K562 (cell line): ENCODE measurements at regions not wholly inside any gene's neighbourhood (a gene's known extent, or its start where the extent isn't known, plus 50 kb on each side); places are given as distances from the start of the nearest gene placed in this dataset.
"Not testable (repeated sequence)": the region's sequence is repeated elsewhere in the genome, so short reads cannot be mapped to it uniquely, and the experiment has no call there.

Experiments
- ATAC-seq: fragments of 200-7000 bp; cut with Tn5 transposase; 3 replicates; pipeline ENCODE4 v1.9.1; 2020; ENCODE audit warnings: moderate library complexity
- BruUV-seq: library from RNA; stranded (reverse); fragments of 400-500 nt; replicated peaks from 2 replicates; lab custom pipeline; 2021; lab: Mats Ljungman, UMichigan
- CTCF ChIA-PET: fragments of 300-600 bp; formaldehyde crosslinking; extraction: SDS; loops from one replicate; lab custom pipeline; 2021; ENCODE audit warnings: low intra/inter-chr PET ratio; lab: Yijun Ruan, JAX
- POLR2A ChIA-PET: fragments of 300-600, 350-650 bp; sonication (Branson Sonifier 250); formaldehyde crosslinking; extraction: SDS; loops from one replicate; lab custom pipeline; 2021; ENCODE audit warnings: antibody characterized with exemption, inconsistent platforms; lab: Yijun Ruan, JAX
- DNase-seq, 4 experiments: peaks; one replicate each; pipeline versions ENCODE4 v3.0.0 to v3.0.0-alpha.2; 2011 to 2018; ENCODE audit warnings: low spot score in 3 of 4, mixed read lengths in 3 of 4; ENCODE audit errors: extremely low read depth in 1 of 4
- FAIRE-seq: peaks from 2 replicates; lab custom pipeline; 2011; peaks lifted over from hg19 to GRCh38; lab: Jason Lieb, UNC
- H2AFZ ChIP-seq: 2 replicates; pipeline ENCODE4 v1.6.0; 2011; ENCODE audit warnings: low read depth, low read length, control low read depth, inconsistent platforms
- H3K27ac ChIP-seq: fragments of 200-600 bp; 3 replicates; pipeline ENCODE4 v1.8.0; 2011; ENCODE audit warnings: low read depth, mild to moderate bottlenecking, control low read depth, inconsistent platforms, low read length, moderate library complexity, mixed read lengths; ENCODE audit errors: extremely low read depth
- H3K27me3 ChIP-seq, 2 experiments: fragments of 300-600 bp in 1 of 2; 2 replicates in 1 of 2; 3 replicates in 1 of 2; pipeline versions ENCODE4 v1.6.0 to v1.8.0; 2011; ENCODE audit warnings: inconsistent platforms in 2 of 2, low read length in 2 of 2, mild to moderate bottlenecking in 1 of 2, mixed read lengths in 1 of 2, moderate library complexity in 1 of 2; ENCODE audit not compliant: control insufficient read depth in 2 of 2, insufficient read depth in 2 of 2
- H3K36me3 ChIP-seq: fragments of 300-600 bp; 3 replicates; pipeline ENCODE4 v1.8.0; 2011; ENCODE audit warnings: mild to moderate bottlenecking, low read length, inconsistent platforms; ENCODE audit not compliant: control insufficient read depth, insufficient read depth
- H3K4me1 ChIP-seq, 2 experiments: fragments of 200-600 bp in 1 of 2; replicated peaks in 1 of 2; 2 replicates in 1 of 2; 3 replicates in 1 of 2; pipeline versions ENCODE4 v1.5.1 to v1.8.0; 2011; ENCODE audit warnings: inconsistent platforms in 2 of 2, low read length in 2 of 2, mild to moderate bottlenecking in 1 of 2, mixed read lengths in 1 of 2, moderate library complexity in 1 of 2; ENCODE audit not compliant: control insufficient read depth in 2 of 2, insufficient read depth in 2 of 2
- H3K4me2 ChIP-seq: 2 replicates; pipeline ENCODE4 v1.6.1; 2011; ENCODE audit warnings: low read length, control low read depth, inconsistent platforms, mixed read lengths; ENCODE audit not compliant: insufficient read depth
- H3K4me3 ChIP-seq: fragments of 200-600 bp; sonication (generic), shearing (Covaris generic); 2 replicates; pipeline ENCODE4 v1.5.1; 2016; ENCODE audit warnings: control low read depth, inconsistent platforms
- H3K79me2 ChIP-seq: fragments of 200-600 bp; 3 replicates; pipeline ENCODE4 v1.8.0; 2011; ENCODE audit warnings: low read length, inconsistent platforms; ENCODE audit not compliant: control insufficient read depth, insufficient read depth
- H3K9ac ChIP-seq, 2 experiments: 2 replicates each; pipeline versions ENCODE4 v1.6.0 to v1.6.1; 2011; ENCODE audit warnings: low read depth in 2 of 2, low read length in 2 of 2, control low read depth in 1 of 2, inconsistent platforms in 1 of 2, mild to moderate bottlenecking in 1 of 2, mixed read lengths in 1 of 2; ENCODE audit not compliant: insufficient read depth in 1 of 2
- H3K9me1 ChIP-seq: one replicate; pipeline ENCODE4 v1.6.0; 2011; ENCODE audit warnings: inconsistent platforms, mild to moderate bottlenecking, low read length, moderate library complexity; ENCODE audit not compliant: control insufficient read depth, insufficient read depth
- H3K9me3 ChIP-seq: replicated peaks from 2 replicates; pipeline ENCODE4 v1.5.1; 2011; ENCODE audit warnings: low read depth, low read length, inconsistent platforms; ENCODE audit not compliant: control insufficient read depth, insufficient read depth
- H4K20me1 ChIP-seq: replicated peaks from 2 replicates; pipeline ENCODE4 v1.6.1; 2011; ENCODE audit warnings: low read length, inconsistent platforms, mixed read lengths; ENCODE audit not compliant: control insufficient read depth, insufficient read depth
- WGBS: fragments of 100-300 bp; shearing (Covaris generic); methylation state at CpG from one replicate; pipeline ENCODE4 v1.1.6; 2016; ENCODE audit warnings: low coverage, mixed read lengths; ENCODE audit not compliant: insufficient coverage; ENCODE audit errors: missing lambda C conversion rate; 5-methylcytosine and 5-hydroxymethylcytosine counted together
- in situ Hi-C: fragments of 300-500 bp; cut with MboI; formaldehyde crosslinking; loops from 4 replicates; pipeline ENCODE4 v1.15.0; 2018; ENCODE audit warnings: inconsistent platforms, mixed read lengths
- intact Hi-C: fragments of 100-400 bp; cut with micrococcal nuclease; formaldehyde crosslinking; loops from 2 replicates; pipeline ENCODE4 v1.14.2; 2022

GRCh38 chr13:109257761-109258157 lies 528.6 kb downstream of the IRS2 start:
- H3K27me3 ChIP-seq, H3K4me3 ChIP-seq, H3K36me3 ChIP-seq, H2AFZ ChIP-seq, H3K27ac ChIP-seq, FAIRE-seq, BruUV-seq, H3K4me1 ChIP-seq, H3K9ac ChIP-seq, H3K9me1 ChIP-seq, H3K79me2 ChIP-seq, intact Hi-C loops, DNase-seq, H4K20me1 ChIP-seq, H3K4me2 ChIP-seq, POLR2A ChIA-PET, ATAC-seq, CTCF ChIA-PET, H3K9me3 ChIP-seq, in situ Hi-C loops: not testable (repeated sequence)
- 3% methylated on average over 5 of the region's 6 CpGs for WGBS
